HFFc6 (cell line): ENCODE measurements at regions not wholly inside any gene's neighbourhood (a gene's known extent, or its start where the extent isn't known, plus 50 kb on each side); places are given as distances from the start of the nearest gene placed in this dataset.

Experiments used
- DNase-seq: peaks from one replicate; pipeline ENCODE4 v3.0.0-alpha.2; 2018
- H3K27ac Mint-ChIP-seq: 2 replicates; pipeline ENCODE4 v1.8.0; 2020; ENCODE audit warnings: mild to moderate bottlenecking, mixed read lengths
- H3K27me3 Mint-ChIP-seq: 2 replicates; pipeline ENCODE4 v1.8.0; 2021; ENCODE audit warnings: mild to moderate bottlenecking, moderate library complexity, mixed read lengths; ENCODE audit not compliant: insufficient read depth
- H3K36me3 Mint-ChIP-seq: 2 replicates; pipeline ENCODE4 v1.8.0; 2021; ENCODE audit warnings: low read depth, mixed read lengths
- H3K4me1 Mint-ChIP-seq: 2 replicates; pipeline ENCODE4 v1.8.0; 2020; ENCODE audit warnings: low read depth, mixed read lengths
- H3K4me3 Mint-ChIP-seq: 2 replicates; pipeline ENCODE4 v1.8.0; 2020; ENCODE audit warnings: mild to moderate bottlenecking, moderate library complexity, mixed read lengths
- H3K9me3 Mint-ChIP-seq: 2 replicates; pipeline ENCODE4 v1.8.0; 2020; ENCODE audit warnings: mild to moderate bottlenecking, mixed read lengths
- TF ChIP-seq, protein P1 (sequence below): fragments of 200-600 bp; sonication (generic); IDR thresholded peaks from 2 replicates; pipeline ENCODE4 v1.5.0; 2021; ENCODE audit warnings: antibody characterized with exemption, mild to moderate bottlenecking

DNA sequence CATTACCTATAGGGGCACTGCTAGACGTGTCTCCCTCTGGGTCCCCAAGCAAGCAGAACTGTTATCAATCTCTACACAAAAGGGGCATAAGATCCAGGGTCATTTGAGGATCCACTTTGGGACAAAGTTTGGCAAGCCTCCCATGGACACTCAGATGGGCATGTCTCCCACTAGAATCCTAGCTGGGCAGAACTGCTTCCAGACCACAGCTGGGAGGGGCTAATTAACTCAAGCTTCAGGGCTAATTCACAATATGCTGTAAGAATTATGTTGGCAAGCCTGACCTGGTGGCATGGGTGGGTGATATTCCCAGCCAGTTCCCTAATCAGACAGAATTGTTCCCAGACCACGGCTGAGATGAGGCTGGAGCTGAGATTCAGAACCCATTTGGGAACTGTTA is 738.4 kb upstream of the FZD8 start:
- Mint-ChIP-seq H3K4me3 (no peak overlapping the region), H3K9me3 (peaks cover 28% of the 10 kb centered on the region), H3K4me1 (no peaks in the 10 kb centered on the region), H3K27me3 (no peaks in the 10 kb centered on the region), H3K36me3 (no peaks in the 10 kb centered on the region), H3K27ac (no peak overlapping the region)
- no peak for DNase-seq
- TF ChIP-seq, protein P1, sequence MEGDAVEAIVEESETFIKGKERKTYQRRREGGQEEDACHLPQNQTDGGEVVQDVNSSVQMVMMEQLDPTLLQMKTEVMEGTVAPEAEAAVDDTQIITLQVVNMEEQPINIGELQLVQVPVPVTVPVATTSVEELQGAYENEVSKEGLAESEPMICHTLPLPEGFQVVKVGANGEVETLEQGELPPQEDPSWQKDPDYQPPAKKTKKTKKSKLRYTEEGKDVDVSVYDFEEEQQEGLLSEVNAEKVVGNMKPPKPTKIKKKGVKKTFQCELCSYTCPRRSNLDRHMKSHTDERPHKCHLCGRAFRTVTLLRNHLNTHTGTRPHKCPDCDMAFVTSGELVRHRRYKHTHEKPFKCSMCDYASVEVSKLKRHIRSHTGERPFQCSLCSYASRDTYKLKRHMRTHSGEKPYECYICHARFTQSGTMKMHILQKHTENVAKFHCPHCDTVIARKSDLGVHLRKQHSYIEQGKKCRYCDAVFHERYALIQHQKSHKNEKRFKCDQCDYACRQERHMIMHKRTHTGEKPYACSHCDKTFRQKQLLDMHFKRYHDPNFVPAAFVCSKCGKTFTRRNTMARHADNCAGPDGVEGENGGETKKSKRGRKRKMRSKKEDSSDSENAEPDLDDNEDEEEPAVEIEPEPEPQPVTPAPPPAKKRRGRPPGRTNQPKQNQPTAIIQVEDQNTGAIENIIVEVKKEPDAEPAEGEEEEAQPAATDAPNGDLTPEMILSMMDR: no peak

DNA sequence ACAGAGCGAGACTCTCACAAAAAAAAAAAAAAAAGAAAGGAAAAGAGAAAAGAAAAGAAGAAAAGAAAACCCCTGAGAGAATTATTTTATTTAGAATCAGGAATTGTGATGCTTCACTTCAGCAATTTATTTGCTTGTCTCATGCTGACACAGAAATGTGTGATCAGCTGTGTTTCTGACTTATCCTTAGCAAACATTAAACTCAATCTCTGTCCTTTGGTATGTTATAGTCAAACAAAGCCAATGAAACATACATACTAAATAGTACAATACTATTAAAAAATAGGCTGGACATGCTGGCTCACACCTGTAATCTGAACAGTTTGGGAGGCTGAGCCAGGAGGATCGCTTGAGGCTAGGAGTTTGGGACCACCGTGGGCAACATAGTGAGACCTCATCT is 733.0 kb upstream of the FZD8 start:
- TF ChIP-seq, protein P1: no peak
- H3K4me1 Mint-ChIP-seq: no peaks in the 10 kb centered on the region
- H3K27ac Mint-ChIP-seq: no peak overlapping the region
- no peak overlapping the region for H3K4me3 Mint-ChIP-seq
- H3K9me3 Mint-ChIP-seq: peaks cover 39% of the 10 kb centered on the region
- no peak for DNase-seq
- H3K36me3 Mint-ChIP-seq: no peaks in the 10 kb centered on the region
- H3K27me3 Mint-ChIP-seq: no peaks in the 10 kb centered on the region; the same call in 1 of the 2 replicates

DNA sequence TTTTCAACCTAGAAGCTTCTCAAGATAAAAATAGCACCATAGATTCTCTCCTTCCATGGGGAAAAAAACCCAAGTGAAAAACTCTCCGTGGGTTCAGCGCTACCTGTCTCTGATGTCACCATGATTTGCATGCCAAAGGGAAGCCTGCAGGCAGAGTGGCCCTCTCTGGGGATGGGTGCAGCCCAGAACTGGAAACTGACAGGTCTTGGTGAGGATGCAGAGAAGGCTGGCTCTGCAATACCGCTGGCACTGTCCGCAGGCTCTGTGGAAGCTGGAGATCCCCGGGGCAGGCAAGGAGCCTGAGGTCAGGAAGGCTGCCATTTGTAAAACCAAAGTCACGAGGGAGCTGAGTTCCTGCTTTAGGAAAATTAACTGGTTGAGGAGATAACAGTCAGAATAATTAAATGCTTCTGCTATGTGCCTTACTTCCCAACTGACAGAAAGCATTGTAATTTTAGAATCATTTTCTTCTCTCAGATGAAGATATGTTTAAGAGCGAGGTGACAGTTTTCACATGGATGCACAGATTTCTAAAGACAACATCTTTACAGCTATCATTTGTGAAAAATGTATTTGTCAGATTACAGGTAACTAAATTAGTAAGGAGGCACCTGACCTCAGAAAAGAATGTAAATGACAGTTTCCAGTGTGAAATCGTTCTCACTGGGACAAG is 731.5 kb upstream of the FZD8 start:
- DNase-seq: no peak
- TF ChIP-seq, protein P1: no peak
- Mint-ChIP-seq H3K27ac (no peak overlapping the region), H3K36me3 (no peaks in the 10 kb centered on the region), H3K27me3 (no peaks in the 10 kb centered on the region; the same call in 1 of the 2 replicates), H3K9me3 (peaks cover 35% of the 10 kb centered on the region), H3K4me1 (no peaks in the 10 kb centered on the region), H3K4me3 (no peak overlapping the region)

DNA sequence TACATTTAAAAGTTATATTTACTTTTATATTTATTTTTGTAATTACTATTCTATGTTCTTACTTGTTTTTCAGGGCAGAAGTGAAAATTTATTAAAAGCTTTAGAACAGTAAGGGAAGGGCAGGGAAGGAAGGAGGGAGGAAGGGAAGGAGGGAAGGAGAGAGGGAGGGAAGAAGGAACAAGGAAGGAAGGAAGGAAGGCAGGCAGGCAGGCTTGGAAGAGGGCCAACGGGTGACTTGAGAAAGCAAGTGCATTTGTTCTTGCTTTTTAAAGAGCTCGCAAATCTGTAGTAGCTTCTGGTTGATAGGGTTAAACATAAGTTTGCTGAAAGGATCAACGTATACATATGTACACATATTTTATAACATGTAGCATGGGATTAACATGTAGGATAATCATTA is 725.3 kb upstream of the FZD8 start:
- H3K4me3 Mint-ChIP-seq: no peak overlapping the region
- H3K36me3 Mint-ChIP-seq: peaks cover 4% of the 10 kb centered on the region; the same call in 1 of the 2 replicates
- DNase-seq: no peak
- TF ChIP-seq, protein P1: no peak
- peaks cover 21% of the 10 kb centered on the region for H3K9me3 Mint-ChIP-seq
- H3K27me3 Mint-ChIP-seq: no peaks in the 10 kb centered on the region
- no peaks in the 10 kb centered on the region for H3K4me1 Mint-ChIP-seq
- H3K27ac Mint-ChIP-seq: no peak overlapping the region

DNA sequence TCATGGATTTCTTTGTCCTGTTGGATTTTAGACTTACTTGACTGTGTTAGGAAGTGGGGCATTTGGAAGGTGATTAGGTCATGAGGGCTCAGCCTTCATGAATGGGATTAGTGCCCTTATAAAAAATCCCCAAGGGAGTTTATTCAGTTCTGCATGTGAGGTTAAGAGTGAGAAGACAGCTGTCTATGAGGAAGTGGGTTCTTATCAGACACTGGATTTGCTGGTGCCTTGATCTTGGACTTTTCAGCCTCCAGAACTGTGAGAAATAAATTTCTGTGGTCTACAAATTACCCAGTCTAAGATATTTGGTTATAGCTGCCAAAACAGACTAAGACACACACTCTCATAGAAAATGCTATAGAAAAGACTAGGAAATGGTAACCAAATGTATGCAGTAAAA is 724.7 kb upstream of the FZD8 start:
- no peak overlapping the region for H3K4me3 Mint-ChIP-seq
- peaks cover 16% of the 10 kb centered on the region for H3K9me3 Mint-ChIP-seq
- peaks cover 4% of the 10 kb centered on the region; the same call in 1 of the 2 replicates for H3K36me3 Mint-ChIP-seq
- H3K27ac Mint-ChIP-seq: no peak overlapping the region
- H3K4me1 Mint-ChIP-seq: no peaks in the 10 kb centered on the region
- H3K27me3 Mint-ChIP-seq: no peaks in the 10 kb centered on the region
- TF ChIP-seq, protein P1: no peak
- no peak for DNase-seq
